ENCODE measurements at regions not wholly inside any gene's neighbourhood (a gene's known extent, or its start where the extent isn't known, plus 50 kb on each side); places are given as distances from the start of the nearest gene placed in this dataset.

DNA sequence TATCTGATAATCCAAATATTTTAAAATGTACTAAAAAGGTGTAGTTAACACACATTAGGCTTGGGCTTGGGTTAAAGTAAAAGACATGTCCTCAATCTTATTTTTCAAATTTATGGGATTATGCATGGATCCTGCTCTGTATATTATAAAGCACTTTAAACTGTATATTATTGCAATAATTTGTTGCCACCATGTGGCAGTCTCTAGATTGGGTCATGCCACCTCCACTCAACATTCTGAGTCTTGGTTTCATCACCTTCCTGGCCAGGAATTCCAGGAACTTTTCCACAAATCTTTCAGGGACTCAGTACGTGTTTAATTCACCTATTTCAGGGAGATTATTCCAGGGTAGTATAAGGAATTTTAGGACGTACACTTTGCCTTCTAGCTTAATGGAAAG, 695.5 kb downstream of the FAM181B start:
- Mint-ChIP-seq H3K4me1 (no peaks in the 10 kb centered on the region), H3K27me3 (ENCODE audit: low read depth) (no peaks in the 10 kb centered on the region), H3K4me3 (no peak overlapping the region), H3K27ac (no peak overlapping the region), H3K9me3 (no peaks in the 10 kb centered on the region), H3K36me3 (ENCODE audit: insufficient read depth in 1 of 3, low read depth in 3 of 3) (no peaks in the 10 kb centered on the region)
- Histone ChIP-seq H4K20me1 (ENCODE audit: control insufficient read depth, insufficient read depth, insufficient read length) (no peaks in the 10 kb centered on the region), H3K79me1 (ENCODE audit: insufficient read depth, low read depth, low read length, poor library complexity, severe bottlenecking) (no peaks in the 10 kb centered on the region), H2BK5ac (ENCODE audit: insufficient read length, low read length) (no peak overlapping the region), H2AFZ (ENCODE audit: low read length) (no peak overlapping the region), H3T11ph (ENCODE audit: low read length) (no peak overlapping the region), H3K4me1 (ENCODE audit: insufficient read depth, low read length) (no peaks in the 10 kb centered on the region), H3K4me2 (ENCODE audit: insufficient read depth, insufficient read length, low read length) (no peak overlapping the region), H3K18ac (ENCODE audit: insufficient read length, low read depth, low read length) (no peak overlapping the region), H3K14ac (ENCODE audit: insufficient read depth, low read length) (no peak overlapping the region), H3K4ac (ENCODE audit: low read depth, low read length) (no peak overlapping the region), H4K8ac (replicated peaks; ENCODE audit: insufficient read length, low read depth, low read length) (no peak overlapping the region), H2BK120ac (ENCODE audit: low read depth, low read length, poor library complexity, severe bottlenecking) (no peak overlapping the region), H3K27me3 (ENCODE audit: insufficient read depth, low read length) (no peaks in the 10 kb centered on the region), H4K5ac (ENCODE audit: insufficient read length, low read depth, low read length) (no peak overlapping the region), H3K9ac (ENCODE audit: extremely low read depth, insufficient read length, low read length) (no peak overlapping the region), H3K79me2 (ENCODE audit: insufficient read depth, low read length) (no peaks in the 10 kb centered on the region), H3K27ac (ENCODE audit: insufficient read length, low read depth, low read length) (no peak overlapping the region), H2AK5ac (ENCODE audit: insufficient read length, low read length) (no peak overlapping the region), H3K23me2 (ENCODE audit: insufficient read length, low read depth, low read length, poor library complexity, severe bottlenecking) (no peaks in the 10 kb centered on the region), H3K23ac (ENCODE audit: insufficient read length, low read depth, low read length) (no peak overlapping the region), H3K9me3 (ENCODE audit: control insufficient read depth, low read depth, low read length) (no peaks in the 10 kb centered on the region), H2BK20ac (ENCODE audit: low read depth, low read length, poor library complexity, severe bottlenecking) (no peak overlapping the region), H2BK12ac (ENCODE audit: insufficient read length, low read depth, low read length) (no peak overlapping the region), H3K56ac (ENCODE audit: insufficient read length, low read depth, low read length) (no peak overlapping the region), H2BK15ac (ENCODE audit: low read depth, low read length) (no peak overlapping the region), H4K91ac (ENCODE audit: insufficient read length, low read depth, low read length) (no peak overlapping the region)
- TF ChIP-seq, protein P1, sequence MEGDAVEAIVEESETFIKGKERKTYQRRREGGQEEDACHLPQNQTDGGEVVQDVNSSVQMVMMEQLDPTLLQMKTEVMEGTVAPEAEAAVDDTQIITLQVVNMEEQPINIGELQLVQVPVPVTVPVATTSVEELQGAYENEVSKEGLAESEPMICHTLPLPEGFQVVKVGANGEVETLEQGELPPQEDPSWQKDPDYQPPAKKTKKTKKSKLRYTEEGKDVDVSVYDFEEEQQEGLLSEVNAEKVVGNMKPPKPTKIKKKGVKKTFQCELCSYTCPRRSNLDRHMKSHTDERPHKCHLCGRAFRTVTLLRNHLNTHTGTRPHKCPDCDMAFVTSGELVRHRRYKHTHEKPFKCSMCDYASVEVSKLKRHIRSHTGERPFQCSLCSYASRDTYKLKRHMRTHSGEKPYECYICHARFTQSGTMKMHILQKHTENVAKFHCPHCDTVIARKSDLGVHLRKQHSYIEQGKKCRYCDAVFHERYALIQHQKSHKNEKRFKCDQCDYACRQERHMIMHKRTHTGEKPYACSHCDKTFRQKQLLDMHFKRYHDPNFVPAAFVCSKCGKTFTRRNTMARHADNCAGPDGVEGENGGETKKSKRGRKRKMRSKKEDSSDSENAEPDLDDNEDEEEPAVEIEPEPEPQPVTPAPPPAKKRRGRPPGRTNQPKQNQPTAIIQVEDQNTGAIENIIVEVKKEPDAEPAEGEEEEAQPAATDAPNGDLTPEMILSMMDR (conservative IDR thresholded peaks at IDR 0.05): no peak
- no CpG with 5 or more reads among the region's 2 CpGs for WGBS (ENCODE audit: extremely low coverage, insufficient read length, low lambda C conversion rate)
- DNase-seq: no peak

All from H9 (cell line).